ENCODE measurements at regions not wholly inside any gene's neighbourhood (a gene's known extent, or its start where the extent isn't known, plus 50 kb on each side); places are given as distances from the start of the nearest gene placed in this dataset.

GRCh38 chr19:31175564-31176348, 173.5 kb downstream of the TSHZ3 start:
- Histone ChIP-seq H3K4me3 (ENCODE audit: low read length) (no peak overlapping the region), H3K4me1 (ENCODE audit: low read length) (no peaks in the 10 kb centered on the region)

GRCh38 chr19:31174948-31175347, 174.3 kb downstream of the TSHZ3 start:
- H4K20me1 ChIP-seq (ENCODE audit: insufficient read depth, low read length) = no peaks in the 10 kb centered on the region
- no peak overlapping the region for H3K4me2 ChIP-seq (ENCODE audit: low read depth, low read length)
- no peak overlapping the region for H3K27ac ChIP-seq (ENCODE audit: low read length)
- no peaks in the 10 kb centered on the region for H3K79me2 ChIP-seq (ENCODE audit: low read length)
- no peak for DNase-seq
- no peak overlapping the region for H3K9ac ChIP-seq (ENCODE audit: low read length)
- no peaks in the 10 kb centered on the region for H3F3A ChIP-seq (ENCODE audit: insufficient read depth, low read length)
- no peak overlapping the region for H3K4me3 ChIP-seq (ENCODE audit: low read length)
- peaks cover 16% of the 10 kb centered on the region; the same call in 1 of the 2 replicates for H3K27me3 ChIP-seq (replicated peaks; ENCODE audit: insufficient read depth, low read length)
- no peaks in the 10 kb centered on the region for H3K36me3 ChIP-seq (replicated peaks; ENCODE audit: insufficient read depth, low read length)
- H3K4me1 ChIP-seq (ENCODE audit: low read length) = no peaks in the 10 kb centered on the region
- TF ChIP-seq EZH2phosphoT487 (IDR thresholded peaks at IDR 0.05; ENCODE audit: low read length) (no peak), CTCF (IDR thresholded peaks at IDR 0.05; ENCODE audit: low read length) (no peak), EZH2 (optimal IDR thresholded peaks at IDR 0.05; ENCODE audit: low read depth, low read length) (no peak)
- no peaks in the 10 kb centered on the region for H3K9me2 ChIP-seq (replicated peaks; ENCODE audit: insufficient read depth, low read length)
- no peaks in the 10 kb centered on the region for H3K9me3 ChIP-seq (replicated peaks; ENCODE audit: insufficient read depth, low read length)
- H2AFZ ChIP-seq (ENCODE audit: low read length) = no peak overlapping the region

More at GRCh38 chr19:31175564-31176348, 173.5 kb downstream of the TSHZ3 start:
- no peaks in the 10 kb centered on the region for H3K9me2 ChIP-seq (replicated peaks; ENCODE audit: insufficient read depth, low read length)
- no peak overlapping the region for H2AFZ ChIP-seq (ENCODE audit: low read length)
- no peak overlapping the region for H3K9ac ChIP-seq (ENCODE audit: low read length)
- H3K79me2 ChIP-seq (ENCODE audit: low read length) = no peaks in the 10 kb centered on the region
- H3K9me3 ChIP-seq (replicated peaks; ENCODE audit: insufficient read depth, low read length) = no peaks in the 10 kb centered on the region
- H3K4me2 ChIP-seq (ENCODE audit: low read depth, low read length) = no peak overlapping the region
- H3F3A ChIP-seq (ENCODE audit: insufficient read depth, low read length) = no peaks in the 10 kb centered on the region
- H4K20me1 ChIP-seq (ENCODE audit: insufficient read depth, low read length) = no peaks in the 10 kb centered on the region
- peaks cover 13% of the 10 kb centered on the region; the same call in 1 of the 2 replicates for H3K27me3 ChIP-seq (replicated peaks; ENCODE audit: insufficient read depth, low read length)
- TF ChIP-seq EZH2 (optimal IDR thresholded peaks at IDR 0.05; ENCODE audit: low read depth, low read length) = no peak
- TF ChIP-seq EZH2phosphoT487 (IDR thresholded peaks at IDR 0.05; ENCODE audit: low read length) = no peak
- no peak for TF ChIP-seq CTCF (IDR thresholded peaks at IDR 0.05; ENCODE audit: low read length)
- no peak for DNase-seq
- H3K27ac ChIP-seq (ENCODE audit: low read length) = no peak overlapping the region
- H3K36me3 ChIP-seq (replicated peaks; ENCODE audit: insufficient read depth, low read length) = no peaks in the 10 kb centered on the region

- Histone ChIP-seq H3K4me1 (ENCODE audit: low read length) (no peaks in the 10 kb centered on the region), H3K27ac (ENCODE audit: low read length) (no peak overlapping the region), H3K36me3 (replicated peaks; ENCODE audit: insufficient read depth, low read length) (no peaks in the 10 kb centered on the region), H3K4me2 (ENCODE audit: low read depth, low read length) (no peak overlapping the region), H2AFZ (ENCODE audit: low read length) (no peak overlapping the region), H3K9me3 (replicated peaks; ENCODE audit: insufficient read depth, low read length) (no peaks in the 10 kb centered on the region), H4K20me1 (ENCODE audit: insufficient read depth, low read length) (no peaks in the 10 kb centered on the region), H3K9me2 (replicated peaks; ENCODE audit: insufficient read depth, low read length) (no peaks in the 10 kb centered on the region), H3K27me3 (replicated peaks; ENCODE audit: insufficient read depth, low read length) (peaks cover 16% of the 10 kb centered on the region; the same call in 1 of the 2 replicates), H3F3A (ENCODE audit: insufficient read depth, low read length) (no peaks in the 10 kb centered on the region), H3K9ac (ENCODE audit: low read length) (no peak overlapping the region), H3K4me3 (ENCODE audit: low read length) (no peak overlapping the region), H3K79me2 (ENCODE audit: low read length) (no peaks in the 10 kb centered on the region)
- TF ChIP-seq EZH2phosphoT487 (IDR thresholded peaks at IDR 0.05; ENCODE audit: low read length) (no peak), EZH2 (optimal IDR thresholded peaks at IDR 0.05; ENCODE audit: low read depth, low read length) (no peak), CTCF (IDR thresholded peaks at IDR 0.05; ENCODE audit: low read length) (no peak)
- no peak for DNase-seq
Measured at GRCh38 chr19:31173991-31174390, 175.2 kb downstream of the TSHZ3 start.

Data from MM.1S (cell line).